K562 (cell line): ENCODE measurements at regions not wholly inside any gene's neighbourhood (a gene's known extent, or its start where the extent isn't known, plus 50 kb on each side); places are given as distances from the start of the nearest gene placed in this dataset.

Experiments
- ATAC-seq: fragments of 200-7000 bp; cut with Tn5 transposase; 3 replicates; pipeline ENCODE4 v1.9.1; 2020; ENCODE audit warnings: moderate library complexity
- BruUV-seq: library from RNA; stranded (reverse); fragments of 400-500 nt; replicated peaks from 2 replicates; lab custom pipeline; 2021; lab: Mats Ljungman, UMichigan
- CTCF ChIA-PET: fragments of 300-600 bp; formaldehyde crosslinking; extraction: SDS; loops from one replicate; lab custom pipeline; 2021; ENCODE audit warnings: low intra/inter-chr PET ratio; lab: Yijun Ruan, JAX
- POLR2A ChIA-PET: fragments of 300-600, 350-650 bp; sonication (Branson Sonifier 250); formaldehyde crosslinking; extraction: SDS; loops from one replicate; lab custom pipeline; 2021; ENCODE audit warnings: antibody characterized with exemption, inconsistent platforms; lab: Yijun Ruan, JAX
- DNase-seq, 4 experiments: peaks; one replicate each; pipeline versions ENCODE4 v3.0.0 to v3.0.0-alpha.2; 2011 to 2018; ENCODE audit warnings: low spot score in 3 of 4, mixed read lengths in 3 of 4; ENCODE audit errors: extremely low read depth in 1 of 4
- FAIRE-seq: peaks from 2 replicates; lab custom pipeline; 2011; peaks lifted over from hg19 to GRCh38; lab: Jason Lieb, UNC
- H2AFZ ChIP-seq: 2 replicates; pipeline ENCODE4 v1.6.0; 2011; ENCODE audit warnings: low read depth, low read length, control low read depth, inconsistent platforms
- H3K27ac ChIP-seq: fragments of 200-600 bp; 3 replicates; pipeline ENCODE4 v1.8.0; 2011; ENCODE audit warnings: low read depth, mild to moderate bottlenecking, control low read depth, inconsistent platforms, low read length, moderate library complexity, mixed read lengths; ENCODE audit errors: extremely low read depth
- H3K27me3 ChIP-seq, 2 experiments: fragments of 300-600 bp in 1 of 2; 2 replicates in 1 of 2; 3 replicates in 1 of 2; pipeline versions ENCODE4 v1.6.0 to v1.8.0; 2011; ENCODE audit warnings: inconsistent platforms in 2 of 2, low read length in 2 of 2, mild to moderate bottlenecking in 1 of 2, mixed read lengths in 1 of 2, moderate library complexity in 1 of 2; ENCODE audit not compliant: control insufficient read depth in 2 of 2, insufficient read depth in 2 of 2
- H3K36me3 ChIP-seq: fragments of 300-600 bp; 3 replicates; pipeline ENCODE4 v1.8.0; 2011; ENCODE audit warnings: mild to moderate bottlenecking, low read length, inconsistent platforms; ENCODE audit not compliant: control insufficient read depth, insufficient read depth
- H3K4me1 ChIP-seq, 2 experiments: fragments of 200-600 bp in 1 of 2; replicated peaks in 1 of 2; 2 replicates in 1 of 2; 3 replicates in 1 of 2; pipeline versions ENCODE4 v1.5.1 to v1.8.0; 2011; ENCODE audit warnings: inconsistent platforms in 2 of 2, low read length in 2 of 2, mild to moderate bottlenecking in 1 of 2, mixed read lengths in 1 of 2, moderate library complexity in 1 of 2; ENCODE audit not compliant: control insufficient read depth in 2 of 2, insufficient read depth in 2 of 2
- H3K4me2 ChIP-seq: 2 replicates; pipeline ENCODE4 v1.6.1; 2011; ENCODE audit warnings: low read length, control low read depth, inconsistent platforms, mixed read lengths; ENCODE audit not compliant: insufficient read depth
- H3K4me3 ChIP-seq: fragments of 200-600 bp; sonication (generic), shearing (Covaris generic); 2 replicates; pipeline ENCODE4 v1.5.1; 2016; ENCODE audit warnings: control low read depth, inconsistent platforms
- H3K79me2 ChIP-seq: fragments of 200-600 bp; 3 replicates; pipeline ENCODE4 v1.8.0; 2011; ENCODE audit warnings: low read length, inconsistent platforms; ENCODE audit not compliant: control insufficient read depth, insufficient read depth
- H3K9ac ChIP-seq, 2 experiments: 2 replicates each; pipeline versions ENCODE4 v1.6.0 to v1.6.1; 2011; ENCODE audit warnings: low read depth in 2 of 2, low read length in 2 of 2, control low read depth in 1 of 2, inconsistent platforms in 1 of 2, mild to moderate bottlenecking in 1 of 2, mixed read lengths in 1 of 2; ENCODE audit not compliant: insufficient read depth in 1 of 2
- H3K9me1 ChIP-seq: one replicate; pipeline ENCODE4 v1.6.0; 2011; ENCODE audit warnings: inconsistent platforms, mild to moderate bottlenecking, low read length, moderate library complexity; ENCODE audit not compliant: control insufficient read depth, insufficient read depth
- H3K9me3 ChIP-seq: replicated peaks from 2 replicates; pipeline ENCODE4 v1.5.1; 2011; ENCODE audit warnings: low read depth, low read length, inconsistent platforms; ENCODE audit not compliant: control insufficient read depth, insufficient read depth
- H4K20me1 ChIP-seq: replicated peaks from 2 replicates; pipeline ENCODE4 v1.6.1; 2011; ENCODE audit warnings: low read length, inconsistent platforms, mixed read lengths; ENCODE audit not compliant: control insufficient read depth, insufficient read depth
- HNRNPUL1 ChIP-seq: fragments of 200-400 bp; formaldehyde crosslinking; IDR thresholded peaks from 2 replicates; pipeline ENCODE4 v1.6.1; 2017; ENCODE audit warnings: low read length
- WGBS: fragments of 100-300 bp; shearing (Covaris generic); methylation state at CpG from one replicate; pipeline ENCODE4 v1.1.6; 2016; ENCODE audit warnings: low coverage, mixed read lengths; ENCODE audit not compliant: insufficient coverage; ENCODE audit errors: missing lambda C conversion rate; 5-methylcytosine and 5-hydroxymethylcytosine counted together
- in situ Hi-C: fragments of 300-500 bp; cut with MboI; formaldehyde crosslinking; loops from 4 replicates; pipeline ENCODE4 v1.15.0; 2018; ENCODE audit warnings: inconsistent platforms, mixed read lengths
- intact Hi-C: fragments of 100-400 bp; cut with micrococcal nuclease; formaldehyde crosslinking; loops from 2 replicates; pipeline ENCODE4 v1.14.2; 2022
- TF ChIP-seq, protein P1 (sequence below), 2 experiments: fragments of 450-650 bp; formaldehyde crosslinking in 1 of 2; IDR thresholded peaks; 2 replicates each; pipeline versions ENCODE4 v1.4.0 to v1.6.1; 2014 to 2020; ENCODE audit warnings: mild to moderate bottlenecking in 2 of 2, borderline replicate concordance in 1 of 2, low read depth in 1 of 2

DNA sequence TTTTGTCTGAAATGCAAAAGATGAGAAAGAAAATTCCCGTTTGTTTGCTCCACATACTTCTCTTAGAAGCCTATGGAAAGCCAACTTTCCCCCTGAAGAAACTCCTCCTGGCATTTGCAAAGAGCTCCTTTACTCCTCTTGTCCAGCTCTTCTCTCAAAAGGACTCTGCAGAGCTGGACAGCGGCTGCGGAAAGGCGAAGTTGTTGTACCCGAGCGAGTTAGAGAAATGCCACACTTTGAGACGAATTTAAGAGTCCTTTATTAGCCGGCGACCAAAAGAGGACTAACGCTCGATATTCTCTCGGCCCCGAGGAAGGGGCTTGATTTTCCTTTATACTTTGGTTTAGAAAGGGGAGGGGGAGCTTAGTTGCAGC is 157.8 kb downstream of the TRIM27 start:
- intact Hi-C loops: no loop called here
- CTCF ChIA-PET: no interaction called here
- in situ Hi-C loops: no loop called here

More for the DNA sequence above, 157.8 kb downstream of the TRIM27 start:
- H3K4me2 ChIP-seq: no peak overlapping the region
- no peak overlapping the region for H2AFZ ChIP-seq
- no peaks in the 10 kb centered on the region for H3K9me1 ChIP-seq
- no peaks in the 10 kb centered on the region for H3K27me3 ChIP-seq
- no peaks in the 10 kb centered on the region for H3K36me3 ChIP-seq
- ATAC-seq (no peak), DNase-seq (no peak), FAIRE-seq (no peak)
- no peaks in the 10 kb centered on the region for H3K79me2 ChIP-seq
- H3K4me1 ChIP-seq: peaks cover 6 to 14% of the 10 kb centered on the region in 2 experiments; a peak in 3 of 5 replicates
- TF ChIP-seq HNRNPUL1: no peak
- TF ChIP-seq, protein P1, sequence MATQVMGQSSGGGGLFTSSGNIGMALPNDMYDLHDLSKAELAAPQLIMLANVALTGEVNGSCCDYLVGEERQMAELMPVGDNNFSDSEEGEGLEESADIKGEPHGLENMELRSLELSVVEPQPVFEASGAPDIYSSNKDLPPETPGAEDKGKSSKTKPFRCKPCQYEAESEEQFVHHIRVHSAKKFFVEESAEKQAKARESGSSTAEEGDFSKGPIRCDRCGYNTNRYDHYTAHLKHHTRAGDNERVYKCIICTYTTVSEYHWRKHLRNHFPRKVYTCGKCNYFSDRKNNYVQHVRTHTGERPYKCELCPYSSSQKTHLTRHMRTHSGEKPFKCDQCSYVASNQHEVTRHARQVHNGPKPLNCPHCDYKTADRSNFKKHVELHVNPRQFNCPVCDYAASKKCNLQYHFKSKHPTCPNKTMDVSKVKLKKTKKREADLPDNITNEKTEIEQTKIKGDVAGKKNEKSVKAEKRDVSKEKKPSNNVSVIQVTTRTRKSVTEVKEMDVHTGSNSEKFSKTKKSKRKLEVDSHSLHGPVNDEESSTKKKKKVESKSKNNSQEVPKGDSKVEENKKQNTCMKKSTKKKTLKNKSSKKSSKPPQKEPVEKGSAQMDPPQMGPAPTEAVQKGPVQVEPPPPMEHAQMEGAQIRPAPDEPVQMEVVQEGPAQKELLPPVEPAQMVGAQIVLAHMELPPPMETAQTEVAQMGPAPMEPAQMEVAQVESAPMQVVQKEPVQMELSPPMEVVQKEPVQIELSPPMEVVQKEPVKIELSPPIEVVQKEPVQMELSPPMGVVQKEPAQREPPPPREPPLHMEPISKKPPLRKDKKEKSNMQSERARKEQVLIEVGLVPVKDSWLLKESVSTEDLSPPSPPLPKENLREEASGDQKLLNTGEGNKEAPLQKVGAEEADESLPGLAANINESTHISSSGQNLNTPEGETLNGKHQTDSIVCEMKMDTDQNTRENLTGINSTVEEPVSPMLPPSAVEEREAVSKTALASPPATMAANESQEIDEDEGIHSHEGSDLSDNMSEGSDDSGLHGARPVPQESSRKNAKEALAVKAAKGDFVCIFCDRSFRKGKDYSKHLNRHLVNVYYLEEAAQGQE (IDR thresholded peaks at IDR 0.05; ENCODE audit: borderline replicate concordance): peak; percentile 61
- TF ChIP-seq, protein P1 (CRISPR knock-in tag; IDR thresholded peaks at IDR 0.05; ENCODE audit: low read depth): no peak
- POLR2A ChIA-PET: interaction anchor here (0.6 to 1.2 kb wide), 6 partner anchors 10 to 829 kb away, joined by 3 to 4 read pairs (median 3); no protein-coding TSS in a partner anchor
- BruUV-seq: no TSS peak
- no peaks in the 10 kb centered on the region for H4K20me1 ChIP-seq
- no peak overlapping the region for H3K27ac ChIP-seq
- 52% methylated on average over 13 of the region's 13 CpGs for WGBS
- H3K9ac ChIP-seq: no peak overlapping the region; a peak in 1 of 4 replicates
- H3K9me3 ChIP-seq: no peaks in the 10 kb centered on the region
- no peak overlapping the region for H3K4me3 ChIP-seq
